ENCODE measurements at regions not wholly inside any gene's neighbourhood (a gene's known extent, or its start where the extent isn't known, plus 50 kb on each side); places are given as distances from the start of the nearest gene placed in this dataset.

- TF ChIP-seq CTCF (IDR thresholded peaks at IDR 0.05; ENCODE audit: low read length) = no peak
- TF ChIP-seq EZH2 (IDR thresholded peaks at IDR 0.05; ENCODE audit: borderline replicate concordance, low read length) = no peak
Measured at GRCh38 chr17:33809748-33810147, 445.3 kb upstream of the CCL2 start.
